ENCODE measurements at regions not wholly inside any gene's neighbourhood (a gene's known extent, or its start where the extent isn't known, plus 50 kb on each side); places are given as distances from the start of the nearest gene placed in this dataset.

DNA sequence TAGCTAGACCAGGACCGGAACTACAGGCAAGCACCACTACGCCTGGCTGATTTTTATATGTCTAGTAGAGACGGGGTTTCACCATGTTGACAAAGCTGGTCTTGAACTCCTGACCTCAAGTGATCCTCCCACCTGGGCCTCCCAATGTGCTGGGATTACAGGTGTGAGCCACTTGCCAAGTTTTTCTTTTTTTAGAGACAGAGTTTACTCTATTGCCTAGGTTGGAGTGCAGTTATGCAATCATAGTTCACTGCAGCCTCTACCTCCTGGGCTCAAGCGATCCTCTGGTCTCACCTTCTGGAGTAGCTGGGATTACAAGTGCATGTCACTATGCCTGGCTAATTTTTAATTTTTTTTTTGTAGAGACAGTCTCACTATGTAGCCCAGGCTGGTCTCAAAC is 201.5 kb upstream of the TBX3 start:
- Histone ChIP-seq H3K9me3 (no peaks in the 10 kb centered on the region), H3K27me3 (no peaks in the 10 kb centered on the region), H3K4me1 (no peaks in the 10 kb centered on the region), H3K27ac (no peak overlapping the region), H3K36me3 (no peaks in the 10 kb centered on the region), H3K4me3 (replicated peaks in 1 of 3) (no peak overlapping the region)
- intact Hi-C loops (cut with DNase I) = no loop called here
- DNase-seq = no peak
- 72 to 76% methylated on average over 4 of the region's 4 CpGs for WGBS, 2 donors
- TF ChIP-seq POLR2A (IDR thresholded peaks at IDR 0.05) = no peak
- TF ChIP-seq, protein P1, sequence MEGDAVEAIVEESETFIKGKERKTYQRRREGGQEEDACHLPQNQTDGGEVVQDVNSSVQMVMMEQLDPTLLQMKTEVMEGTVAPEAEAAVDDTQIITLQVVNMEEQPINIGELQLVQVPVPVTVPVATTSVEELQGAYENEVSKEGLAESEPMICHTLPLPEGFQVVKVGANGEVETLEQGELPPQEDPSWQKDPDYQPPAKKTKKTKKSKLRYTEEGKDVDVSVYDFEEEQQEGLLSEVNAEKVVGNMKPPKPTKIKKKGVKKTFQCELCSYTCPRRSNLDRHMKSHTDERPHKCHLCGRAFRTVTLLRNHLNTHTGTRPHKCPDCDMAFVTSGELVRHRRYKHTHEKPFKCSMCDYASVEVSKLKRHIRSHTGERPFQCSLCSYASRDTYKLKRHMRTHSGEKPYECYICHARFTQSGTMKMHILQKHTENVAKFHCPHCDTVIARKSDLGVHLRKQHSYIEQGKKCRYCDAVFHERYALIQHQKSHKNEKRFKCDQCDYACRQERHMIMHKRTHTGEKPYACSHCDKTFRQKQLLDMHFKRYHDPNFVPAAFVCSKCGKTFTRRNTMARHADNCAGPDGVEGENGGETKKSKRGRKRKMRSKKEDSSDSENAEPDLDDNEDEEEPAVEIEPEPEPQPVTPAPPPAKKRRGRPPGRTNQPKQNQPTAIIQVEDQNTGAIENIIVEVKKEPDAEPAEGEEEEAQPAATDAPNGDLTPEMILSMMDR (IDR thresholded peaks at IDR 0.05) = no peak

DNA sequence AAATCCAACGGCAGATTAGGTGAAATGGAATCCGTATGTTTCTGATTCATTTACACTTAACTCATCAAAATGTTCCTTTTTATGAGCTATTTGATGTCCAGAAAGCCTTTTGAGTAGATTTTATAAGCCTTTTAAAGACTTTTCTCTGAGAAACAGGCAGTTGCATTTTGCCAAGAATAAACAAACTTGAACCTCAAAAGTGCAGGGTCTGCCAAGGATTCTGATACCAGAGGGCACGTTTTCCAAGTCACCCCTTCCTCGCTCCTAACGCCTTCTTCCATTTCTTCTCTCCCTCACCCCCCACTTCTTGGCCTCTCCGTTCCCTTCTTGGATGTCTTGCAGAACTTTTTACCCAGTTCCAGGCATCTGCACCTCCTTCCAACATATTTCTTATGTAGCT is 200.6 kb upstream of the TBX3 start:
- intact Hi-C loops (cut with DNase I) = no loop called here
- DNase-seq = no peak
- Histone ChIP-seq H3K36me3 (no peaks in the 10 kb centered on the region), H3K4me1 (no peaks in the 10 kb centered on the region), H3K9me3 (no peaks in the 10 kb centered on the region), H3K4me3 (replicated peaks in 1 of 3) (no peak overlapping the region), H3K27ac (no peak overlapping the region), H3K27me3 (no peaks in the 10 kb centered on the region)
- TF ChIP-seq, protein P1 (IDR thresholded peaks at IDR 0.05) = no peak
- no peak for TF ChIP-seq POLR2A (IDR thresholded peaks at IDR 0.05)
- WGBS, 2 donors = 74 to 83% methylated on average over 6 of the region's 6 CpGs

DNA sequence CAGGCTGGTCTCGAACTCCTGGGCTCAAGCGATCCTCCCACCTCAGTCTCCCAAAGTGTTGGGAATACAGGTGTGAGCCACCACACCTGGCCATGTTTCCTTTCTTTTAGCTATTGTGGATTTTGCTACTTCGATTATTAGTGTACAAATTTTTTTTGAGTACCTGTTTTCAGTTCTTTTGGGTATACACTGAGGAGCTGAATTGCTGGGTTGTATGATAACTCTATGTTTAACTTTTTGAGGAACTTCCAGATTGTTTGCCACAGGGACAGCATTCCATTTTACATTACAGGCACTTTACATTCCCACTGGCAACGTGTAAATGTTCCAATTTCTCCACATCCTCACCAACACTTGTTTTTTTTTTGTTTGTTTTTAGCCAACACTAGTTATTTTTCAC is 198.1 kb upstream of the TBX3 start:
- WGBS, 2 donors = 91 to 94% methylated on average over 4 of the region's 4 CpGs
- Histone ChIP-seq H3K4me1 (no peaks in the 10 kb centered on the region), H3K4me3 (replicated peaks in 1 of 3) (no peak overlapping the region), H3K9me3 (no peaks in the 10 kb centered on the region), H3K36me3 (no peaks in the 10 kb centered on the region), H3K27ac (no peak overlapping the region), H3K27me3 (no peaks in the 10 kb centered on the region)
- intact Hi-C loops (cut with DNase I) = no loop called here
- no peak for TF ChIP-seq POLR2A (IDR thresholded peaks at IDR 0.05)
- TF ChIP-seq, protein P1 (IDR thresholded peaks at IDR 0.05) = no peak
- no peak for DNase-seq

DNA sequence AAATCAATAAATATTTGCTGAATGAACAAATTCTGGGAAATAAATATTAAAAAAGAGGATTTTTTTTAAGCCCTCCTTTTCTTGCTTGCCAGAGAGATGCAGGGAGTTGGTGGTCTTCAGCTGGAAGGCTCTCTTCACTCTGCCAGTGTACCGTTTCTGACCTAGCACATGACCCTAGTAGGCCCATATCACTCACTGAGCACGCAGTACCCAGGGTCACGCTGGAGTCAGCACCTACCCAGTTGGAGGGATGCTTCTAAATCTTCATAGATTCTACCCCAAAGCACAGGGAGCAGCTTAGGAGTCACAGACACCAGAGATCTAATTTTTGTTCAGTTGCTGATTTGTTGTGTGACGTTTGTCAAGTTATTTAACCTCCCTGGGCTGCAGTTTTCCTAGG is 195.4 kb upstream of the TBX3 start:
- DNase-seq = no peak
- Histone ChIP-seq H3K27me3 (no peaks in the 10 kb centered on the region), H3K9me3 (no peaks in the 10 kb centered on the region), H3K4me1 (no peaks in the 10 kb centered on the region), H3K4me3 (replicated peaks in 1 of 3) (no peak overlapping the region), H3K27ac (no peak overlapping the region), H3K36me3 (no peaks in the 10 kb centered on the region)
- 96 to 97% methylated on average over 4 of the region's 4 CpGs for WGBS, 2 donors
- intact Hi-C loops (cut with DNase I) = no loop called here
- TF ChIP-seq, protein P1 (IDR thresholded peaks at IDR 0.05) = no peak

DNA sequence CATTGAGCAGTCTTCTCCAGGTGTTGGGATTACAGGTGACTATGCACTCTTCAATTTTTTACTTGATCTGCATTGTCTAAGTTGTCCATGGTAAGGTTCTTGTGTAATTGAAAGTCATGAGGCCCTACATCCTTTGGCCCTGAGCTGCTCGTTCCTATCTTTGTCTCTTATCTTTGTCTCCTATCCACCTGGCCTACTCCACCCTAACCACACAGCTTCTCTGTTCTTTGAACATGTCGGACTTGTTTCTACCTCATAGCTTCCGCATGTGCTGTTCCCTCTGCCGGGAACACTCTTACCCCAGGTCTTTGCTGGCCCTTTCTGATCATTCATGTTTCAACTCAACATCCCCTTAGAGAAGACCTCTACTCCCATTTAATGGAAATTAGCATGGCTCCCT is 194.8 kb upstream of the TBX3 start:
- intact Hi-C loops (cut with DNase I) = no loop called here

More for the DNA sequence above, 194.8 kb upstream of the TBX3 start:
- DNase-seq = no peak
- Histone ChIP-seq H3K27ac (no peak overlapping the region), H3K36me3 (no peaks in the 10 kb centered on the region), H3K4me3 (replicated peaks in 1 of 3) (no peak overlapping the region), H3K4me1 (no peaks in the 10 kb centered on the region), H3K9me3 (no peaks in the 10 kb centered on the region), H3K27me3 (no peaks in the 10 kb centered on the region)
- TF ChIP-seq POLR2A (IDR thresholded peaks at IDR 0.05) = no peak
- TF ChIP-seq, protein P1 (IDR thresholded peaks at IDR 0.05) = no peak
- WGBS, 2 donors = 93 to 97% methylated on average over 4 of the region's 4 CpGs

Measured in thyroid gland (tissue), 4 donors.